ENCODE measurements at regions not wholly inside any gene's neighbourhood (a gene's known extent, or its start where the extent isn't known, plus 50 kb on each side); places are given as distances from the start of the nearest gene placed in this dataset.

DNA sequence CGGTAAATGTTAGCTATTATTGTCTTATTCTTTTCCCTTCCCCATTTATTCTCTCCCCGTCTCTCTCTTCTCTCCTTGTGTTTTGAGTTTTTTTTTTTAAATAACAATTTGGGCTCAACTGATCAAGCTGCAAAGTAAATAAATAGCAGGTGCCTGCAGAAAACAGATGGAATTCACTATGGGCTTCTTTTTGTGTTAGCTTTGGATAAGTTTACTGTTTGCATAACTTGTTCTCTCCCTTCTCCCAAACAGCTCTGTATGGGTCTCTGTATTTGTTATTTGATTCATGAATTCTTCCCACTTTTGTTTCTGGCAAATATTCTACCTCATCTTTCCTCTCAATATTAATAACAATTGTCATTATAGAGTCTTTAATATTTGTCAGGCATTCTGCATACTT is 111.8 kb upstream of the ASTN2 start:
- TF ChIP-seq, protein P1, sequence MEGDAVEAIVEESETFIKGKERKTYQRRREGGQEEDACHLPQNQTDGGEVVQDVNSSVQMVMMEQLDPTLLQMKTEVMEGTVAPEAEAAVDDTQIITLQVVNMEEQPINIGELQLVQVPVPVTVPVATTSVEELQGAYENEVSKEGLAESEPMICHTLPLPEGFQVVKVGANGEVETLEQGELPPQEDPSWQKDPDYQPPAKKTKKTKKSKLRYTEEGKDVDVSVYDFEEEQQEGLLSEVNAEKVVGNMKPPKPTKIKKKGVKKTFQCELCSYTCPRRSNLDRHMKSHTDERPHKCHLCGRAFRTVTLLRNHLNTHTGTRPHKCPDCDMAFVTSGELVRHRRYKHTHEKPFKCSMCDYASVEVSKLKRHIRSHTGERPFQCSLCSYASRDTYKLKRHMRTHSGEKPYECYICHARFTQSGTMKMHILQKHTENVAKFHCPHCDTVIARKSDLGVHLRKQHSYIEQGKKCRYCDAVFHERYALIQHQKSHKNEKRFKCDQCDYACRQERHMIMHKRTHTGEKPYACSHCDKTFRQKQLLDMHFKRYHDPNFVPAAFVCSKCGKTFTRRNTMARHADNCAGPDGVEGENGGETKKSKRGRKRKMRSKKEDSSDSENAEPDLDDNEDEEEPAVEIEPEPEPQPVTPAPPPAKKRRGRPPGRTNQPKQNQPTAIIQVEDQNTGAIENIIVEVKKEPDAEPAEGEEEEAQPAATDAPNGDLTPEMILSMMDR (conservative IDR thresholded peaks at IDR 0.05; ENCODE audit: low read length) = no peak
- TF ChIP-seq EZH2phosphoT487 (IDR thresholded peaks at IDR 0.05; ENCODE audit: borderline replicate concordance) = no peak
